KMS-11 (cell line): ENCODE measurements at regions not wholly inside any gene's neighbourhood (a gene's known extent, or its start where the extent isn't known, plus 50 kb on each side); places are given as distances from the start of the nearest gene placed in this dataset.

Experiments used
- H2AFZ ChIP-seq: fragments of 200-600 bp; sonication (generic); 2 replicates; pipeline ENCODE4 v1.6.1; 2016; ENCODE audit warnings: antibody characterized with exemption, mixed run types, low read depth
- H3K27ac ChIP-seq: fragments of 200-600 bp; sonication (generic); 2 replicates; pipeline ENCODE4 v1.6.1; 2016; ENCODE audit warnings: mild to moderate bottlenecking, mixed run types
- H3K27me3 ChIP-seq: fragments of 200-600 bp; sonication (generic); 2 replicates; pipeline ENCODE4 v1.6.1; 2017; ENCODE audit warnings: mild to moderate bottlenecking, low read depth, mixed run types, moderate library complexity; ENCODE audit not compliant: insufficient read depth
- H3K36me3 ChIP-seq: fragments of 200-600 bp; sonication (generic); 2 replicates; pipeline ENCODE4 v1.6.1; 2017; ENCODE audit warnings: mild to moderate bottlenecking, mixed run types; ENCODE audit not compliant: insufficient read depth
- H3K4me1 ChIP-seq: fragments of 200-600 bp; sonication (generic); 2 replicates; pipeline ENCODE4 v1.6.1; 2016; ENCODE audit warnings: mild to moderate bottlenecking, low read depth, mixed run types; ENCODE audit not compliant: poor library complexity, severe bottlenecking
- H3K4me2 ChIP-seq: fragments of 200-600 bp; sonication (generic); 2 replicates; pipeline ENCODE4 v1.7.0; 2016; ENCODE audit warnings: mild to moderate bottlenecking, mixed run types
- H3K4me3 ChIP-seq: fragments of 200-600 bp; sonication (generic); IDR thresholded peaks from 2 replicates; pipeline ENCODE4 v1.6.1; 2017; ENCODE audit warnings: low read depth, low read length, mixed read lengths; ENCODE audit not compliant: insufficient read depth
- H3K79me2 ChIP-seq: fragments of 200-600 bp; sonication (generic); 2 replicates; pipeline ENCODE4 v1.6.1; 2016; ENCODE audit warnings: low read depth, mixed run types; ENCODE audit not compliant: insufficient read depth
- H3K9ac ChIP-seq: fragments of 200-600 bp; sonication (generic); 2 replicates; pipeline ENCODE4 v1.6.1; 2016; ENCODE audit warnings: mild to moderate bottlenecking, mixed run types
- H4K20me1 ChIP-seq: fragments of 200-600 bp; sonication (generic); 2 replicates; pipeline ENCODE4 v1.6.1; 2016; ENCODE audit warnings: mild to moderate bottlenecking, mixed run types; ENCODE audit not compliant: insufficient read depth
- TF ChIP-seq, protein P1 (sequence below): fragments of 200-600 bp; sonication (generic); conservative IDR thresholded peaks from 2 replicates; pipeline ENCODE4 v1.6.1; 2017; ENCODE audit warnings: low read depth, mild to moderate bottlenecking, antibody characterized with exemption, low read length, moderate library complexity, mixed read lengths

DNA sequence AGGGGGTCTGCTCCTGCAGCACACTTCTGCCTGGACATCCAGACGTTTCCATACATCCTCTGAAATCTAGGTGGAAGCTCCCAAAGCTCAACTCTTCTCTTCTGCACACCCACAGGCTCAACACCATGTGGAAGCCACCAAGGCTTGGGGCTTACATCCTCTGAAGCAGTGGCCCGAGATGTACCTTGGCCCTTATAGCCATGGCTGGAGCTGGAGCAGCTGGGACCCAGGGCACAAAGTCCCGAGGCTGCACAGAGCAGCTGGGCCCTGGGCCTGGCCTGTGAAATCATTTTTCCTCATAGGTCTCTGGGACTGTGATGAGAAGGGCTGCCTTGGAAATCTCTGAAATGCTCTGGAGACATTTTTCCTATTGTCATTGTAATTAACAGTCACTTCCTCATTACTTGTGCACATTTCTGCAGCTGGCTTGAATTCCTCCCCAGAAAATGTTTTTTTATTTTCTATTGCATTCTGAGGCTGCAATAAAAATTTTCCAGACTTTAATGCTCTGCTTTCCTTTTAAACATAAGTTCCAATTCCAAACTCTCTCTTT lies 645.6 kb downstream of the RWDD3 start:
- no peak overlapping the region for H3K27ac ChIP-seq
- H2AFZ ChIP-seq: no peak overlapping the region
- H3K4me1 ChIP-seq: no peaks in the 10 kb centered on the region
- TF ChIP-seq, protein P1, sequence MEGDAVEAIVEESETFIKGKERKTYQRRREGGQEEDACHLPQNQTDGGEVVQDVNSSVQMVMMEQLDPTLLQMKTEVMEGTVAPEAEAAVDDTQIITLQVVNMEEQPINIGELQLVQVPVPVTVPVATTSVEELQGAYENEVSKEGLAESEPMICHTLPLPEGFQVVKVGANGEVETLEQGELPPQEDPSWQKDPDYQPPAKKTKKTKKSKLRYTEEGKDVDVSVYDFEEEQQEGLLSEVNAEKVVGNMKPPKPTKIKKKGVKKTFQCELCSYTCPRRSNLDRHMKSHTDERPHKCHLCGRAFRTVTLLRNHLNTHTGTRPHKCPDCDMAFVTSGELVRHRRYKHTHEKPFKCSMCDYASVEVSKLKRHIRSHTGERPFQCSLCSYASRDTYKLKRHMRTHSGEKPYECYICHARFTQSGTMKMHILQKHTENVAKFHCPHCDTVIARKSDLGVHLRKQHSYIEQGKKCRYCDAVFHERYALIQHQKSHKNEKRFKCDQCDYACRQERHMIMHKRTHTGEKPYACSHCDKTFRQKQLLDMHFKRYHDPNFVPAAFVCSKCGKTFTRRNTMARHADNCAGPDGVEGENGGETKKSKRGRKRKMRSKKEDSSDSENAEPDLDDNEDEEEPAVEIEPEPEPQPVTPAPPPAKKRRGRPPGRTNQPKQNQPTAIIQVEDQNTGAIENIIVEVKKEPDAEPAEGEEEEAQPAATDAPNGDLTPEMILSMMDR: no peak
- no peak overlapping the region for H3K4me2 ChIP-seq
- no peak overlapping the region for H3K4me3 ChIP-seq
- no peaks in the 10 kb centered on the region for H4K20me1 ChIP-seq
- H3K9ac ChIP-seq: no peak overlapping the region
- no peaks in the 10 kb centered on the region for H3K79me2 ChIP-seq
- H3K36me3 ChIP-seq: no peaks in the 10 kb centered on the region
- no peaks in the 10 kb centered on the region for H3K27me3 ChIP-seq

DNA sequence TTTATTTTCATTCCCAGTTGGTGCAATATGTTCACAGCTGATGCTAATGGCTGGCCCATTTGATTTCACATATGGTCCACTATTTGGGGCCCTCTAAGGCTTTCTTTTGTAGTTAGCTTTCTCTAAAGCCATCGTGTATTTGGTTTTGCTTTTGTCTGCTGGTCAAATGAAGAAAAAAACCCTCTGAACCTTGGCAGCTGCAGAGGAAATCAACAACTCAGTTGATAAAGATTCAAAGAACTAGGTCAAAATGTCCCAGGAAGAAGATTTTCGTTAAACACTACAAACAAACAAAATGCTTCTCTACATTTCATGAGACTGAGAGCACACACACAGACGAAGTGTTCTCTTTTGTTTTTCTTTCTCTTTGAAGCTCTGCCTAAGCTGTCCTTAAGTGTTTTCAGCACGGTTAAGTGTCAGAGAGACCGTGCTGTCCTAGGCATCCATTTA lies 655.0 kb downstream of the RWDD3 start:
- Histone ChIP-seq H3K27me3 (no peaks in the 10 kb centered on the region), H3K4me3 (no peak overlapping the region), H3K36me3 (no peaks in the 10 kb centered on the region), H3K4me1 (no peaks in the 10 kb centered on the region), H3K27ac (no peak overlapping the region), H3K9ac (no peak overlapping the region), H2AFZ (no peak overlapping the region; the same call in 1 of the 2 replicates), H3K79me2 (no peaks in the 10 kb centered on the region), H4K20me1 (no peaks in the 10 kb centered on the region), H3K4me2 (no peak overlapping the region)
- TF ChIP-seq, protein P1: no peak

DNA sequence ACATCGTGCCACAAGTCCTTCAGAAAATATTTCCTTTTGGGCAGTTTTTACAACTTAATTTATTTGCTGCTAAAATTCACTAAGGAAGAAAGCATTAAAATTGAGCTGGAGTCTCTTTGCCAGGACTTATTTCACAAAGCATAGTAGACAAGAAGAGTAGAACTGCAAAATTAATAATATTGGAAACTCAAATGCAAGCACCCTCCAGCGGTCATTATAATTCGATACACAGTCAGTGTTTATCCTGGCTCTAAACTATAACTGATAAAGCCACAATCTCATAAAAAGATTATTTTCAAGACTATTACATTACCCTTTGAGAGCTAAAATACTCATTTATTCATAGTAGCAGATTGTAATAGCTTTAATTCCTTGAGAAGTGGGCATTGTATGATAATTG lies 655.4 kb downstream of the RWDD3 start:
- TF ChIP-seq, protein P1: no peak
- no peaks in the 10 kb centered on the region for H3K36me3 ChIP-seq
- H2AFZ ChIP-seq: no peak overlapping the region; the same call in 1 of the 2 replicates
- no peak overlapping the region for H3K4me3 ChIP-seq
- H3K79me2 ChIP-seq: no peaks in the 10 kb centered on the region
- H3K9ac ChIP-seq: no peak overlapping the region
- H3K27me3 ChIP-seq: no peaks in the 10 kb centered on the region
- no peaks in the 10 kb centered on the region for H3K4me1 ChIP-seq
- no peaks in the 10 kb centered on the region for H4K20me1 ChIP-seq
- H3K27ac ChIP-seq: no peak overlapping the region
- no peak overlapping the region for H3K4me2 ChIP-seq

DNA sequence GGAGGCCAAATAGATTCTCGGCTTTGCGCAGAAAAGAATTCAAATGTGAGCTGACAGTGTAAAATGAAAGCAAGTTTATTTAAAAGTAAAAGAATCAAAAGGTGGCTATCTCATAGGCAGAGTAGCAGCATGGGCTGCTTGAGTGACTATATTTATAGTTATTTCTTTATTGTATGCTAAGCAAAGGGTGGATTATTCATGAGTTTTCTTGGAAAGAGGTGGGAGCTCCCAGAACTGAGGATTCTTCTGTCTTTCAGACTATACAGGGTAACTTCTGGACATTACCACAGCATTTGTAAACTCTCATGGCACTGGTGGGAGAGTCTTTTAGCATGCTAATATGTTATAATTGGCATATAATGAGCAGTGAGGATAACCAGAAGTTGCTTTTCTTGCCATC lies 659.9 kb downstream of the RWDD3 start:
- Histone ChIP-seq H4K20me1 (no peaks in the 10 kb centered on the region), H3K27me3 (no peaks in the 10 kb centered on the region)

More for the DNA sequence above, 659.9 kb downstream of the RWDD3 start:
- Histone ChIP-seq H3K9ac (no peak overlapping the region), H3K79me2 (no peaks in the 10 kb centered on the region), H3K4me1 (no peaks in the 10 kb centered on the region), H3K4me2 (no peak overlapping the region), H3K4me3 (no peak overlapping the region), H3K36me3 (no peaks in the 10 kb centered on the region), H2AFZ (no peak overlapping the region), H3K27ac (no peak overlapping the region)
- TF ChIP-seq, protein P1: no peak
